ENCODE measurements at regions not wholly inside any gene's neighbourhood (a gene's known extent, or its start where the extent isn't known, plus 50 kb on each side); places are given as distances from the start of the nearest gene placed in this dataset.

GRCh38 chr1:185409763-185410528 lies 92.9 kb upstream of the IVNS1ABP start:
- TF ChIP-seq RFX1 (IDR thresholded peaks at IDR 0.05) (no peak), MTF1 (CRISPR knock-in tag; IDR thresholded peaks at IDR 0.05) (no peak), GABPA (IDR thresholded peaks at IDR 0.05; ENCODE audit: low read depth, low read length) (no peak), GABPA (CRISPR knock-in tag; IDR thresholded peaks at IDR 0.05; ENCODE audit: low read depth) (no peak), EZH2 (conservative IDR thresholded peaks at IDR 0.05; ENCODE audit: low read depth, low read length) (no peak), BHLHE40 (IDR thresholded peaks at IDR 0.05; ENCODE audit: low read length) (no peak), E2F5 (CRISPR knock-in tag; conservative IDR thresholded peaks at IDR 0.05) (no peak), FLYWCH1 (CRISPR knock-in tag; IDR thresholded peaks at IDR 0.05) (no peak), CEBPB (IDR thresholded peaks at IDR 0.05; ENCODE audit: borderline replicate concordance, low read depth, low read length) (0 out of 2 replicates have a peak, but pooled peaks have one; percentile 25), ZNF513 (CRISPR knock-in tag; conservative IDR thresholded peaks at IDR 0.05) (no peak), ZFP36 (IDR thresholded peaks at IDR 0.05; ENCODE audit: borderline replicate concordance, low read depth, low read length, partially characterized antibody) (no peak), CTCF (CRISPR knock-in tag; IDR thresholded peaks at IDR 0.05) (no peak), TCF7L2 (IDR thresholded peaks at IDR 0.05; ENCODE audit: low read depth, low read length) (no peak)
